ENCODE measurements at regions not wholly inside any gene's neighbourhood (a gene's known extent, or its start where the extent isn't known, plus 50 kb on each side); places are given as distances from the start of the nearest gene placed in this dataset.

DNA sequence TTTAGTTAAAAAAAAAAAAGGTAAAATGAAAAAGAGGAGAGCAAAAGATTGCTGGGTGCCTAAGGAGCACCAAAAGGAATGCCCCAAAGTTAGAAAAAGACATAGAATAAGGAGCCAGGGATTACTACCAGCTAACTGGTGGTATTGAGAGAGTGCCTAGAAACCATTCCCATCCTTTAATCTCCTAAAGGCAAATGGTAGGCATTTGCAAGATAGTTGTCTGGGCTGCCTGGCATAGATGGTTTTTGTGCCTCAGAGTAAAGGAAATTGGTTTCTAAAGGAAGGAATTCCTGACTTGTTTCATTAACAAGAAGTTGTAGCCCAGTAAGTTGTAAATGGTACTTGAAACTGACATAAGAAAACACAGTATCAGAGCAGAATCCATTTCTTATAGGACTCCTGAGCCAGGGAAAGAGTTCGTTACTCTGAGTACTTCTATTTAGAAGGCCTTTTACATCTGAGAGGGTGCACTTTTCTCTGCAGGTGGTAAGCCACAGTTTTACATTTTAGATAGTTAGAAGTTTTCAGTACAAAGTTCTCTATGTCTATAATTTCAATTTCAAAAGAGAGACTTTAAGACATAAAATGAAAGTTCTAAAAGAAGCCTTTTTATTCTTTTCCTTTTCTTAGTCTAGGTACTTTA is 92.6 kb downstream of the OLFM4 start:
- H3K9me2 ChIP-seq (replicated peaks; ENCODE audit: insufficient read depth) = no peaks in the 10 kb centered on the region
- H3K27ac ChIP-seq = no peak overlapping the region
- 81% methylated on average over 1 of the region's 1 CpG for WGBS (ENCODE audit: low lambda C conversion rate, missing lambda C conversion rate)
- no peak overlapping the region for H2AFZ ChIP-seq
- DNase-seq (ENCODE audit: low spot score) = no peak
- no peaks in the 10 kb centered on the region for H3K36me3 ChIP-seq (replicated peaks; ENCODE audit: insufficient read depth, low read depth)
- H3K4me3 ChIP-seq = no peak overlapping the region
- H4K20me1 ChIP-seq (ENCODE audit: insufficient read depth, poor library complexity, severe bottlenecking) = no peaks in the 10 kb centered on the region
- TF ChIP-seq EZH2 (IDR thresholded peaks at IDR 0.05; ENCODE audit: borderline replicate concordance) = no peak
- H3K79me2 ChIP-seq = no peaks in the 10 kb centered on the region
- H3K9me3 ChIP-seq (ENCODE audit: low read depth) = no peaks in the 10 kb centered on the region
- no peaks in the 10 kb centered on the region for H3K4me1 ChIP-seq (ENCODE audit: insufficient read depth)
- no peaks in the 10 kb centered on the region for H3K27me3 ChIP-seq
- no peak overlapping the region for H3K4me2 ChIP-seq

DNA sequence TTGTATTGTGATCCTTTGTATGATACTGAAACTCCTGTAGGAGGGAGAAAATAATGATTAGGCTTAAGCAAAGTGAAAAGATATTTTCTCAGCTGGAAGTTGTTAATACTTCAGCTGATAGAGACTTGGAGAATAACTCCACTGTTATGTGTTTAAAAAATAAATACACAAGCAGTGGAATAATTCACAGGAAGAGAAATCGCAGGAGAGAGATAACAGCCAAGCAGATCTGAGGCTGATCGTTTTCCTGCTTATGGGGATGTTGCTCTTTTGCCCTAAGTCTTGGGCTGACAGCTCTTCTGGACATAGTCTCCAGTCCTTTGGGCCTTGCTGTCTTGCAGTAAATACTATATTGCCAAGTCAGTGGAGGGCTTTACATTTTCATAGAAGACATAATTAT is 93.3 kb downstream of the OLFM4 start:
- Histone ChIP-seq H3K9me2 (replicated peaks; ENCODE audit: insufficient read depth) (no peaks in the 10 kb centered on the region), H4K20me1 (ENCODE audit: insufficient read depth, poor library complexity, severe bottlenecking) (no peaks in the 10 kb centered on the region), H3K27me3 (no peaks in the 10 kb centered on the region), H3K4me1 (ENCODE audit: insufficient read depth) (no peaks in the 10 kb centered on the region), H3K9me3 (ENCODE audit: low read depth) (no peaks in the 10 kb centered on the region), H3K4me3 (no peak overlapping the region), H3K4me2 (no peak overlapping the region), H3K79me2 (no peaks in the 10 kb centered on the region), H2AFZ (no peak overlapping the region), H3K27ac (no peak overlapping the region), H3K36me3 (replicated peaks; ENCODE audit: insufficient read depth, low read depth) (no peaks in the 10 kb centered on the region)
- TF ChIP-seq EZH2phosphoT487 (IDR thresholded peaks at IDR 0.05; ENCODE audit: low read depth, severe bottlenecking, unreplicated experiment) (no peak), EZH2 (IDR thresholded peaks at IDR 0.05; ENCODE audit: borderline replicate concordance) (no peak)
- TF ChIP-seq, protein P1, sequence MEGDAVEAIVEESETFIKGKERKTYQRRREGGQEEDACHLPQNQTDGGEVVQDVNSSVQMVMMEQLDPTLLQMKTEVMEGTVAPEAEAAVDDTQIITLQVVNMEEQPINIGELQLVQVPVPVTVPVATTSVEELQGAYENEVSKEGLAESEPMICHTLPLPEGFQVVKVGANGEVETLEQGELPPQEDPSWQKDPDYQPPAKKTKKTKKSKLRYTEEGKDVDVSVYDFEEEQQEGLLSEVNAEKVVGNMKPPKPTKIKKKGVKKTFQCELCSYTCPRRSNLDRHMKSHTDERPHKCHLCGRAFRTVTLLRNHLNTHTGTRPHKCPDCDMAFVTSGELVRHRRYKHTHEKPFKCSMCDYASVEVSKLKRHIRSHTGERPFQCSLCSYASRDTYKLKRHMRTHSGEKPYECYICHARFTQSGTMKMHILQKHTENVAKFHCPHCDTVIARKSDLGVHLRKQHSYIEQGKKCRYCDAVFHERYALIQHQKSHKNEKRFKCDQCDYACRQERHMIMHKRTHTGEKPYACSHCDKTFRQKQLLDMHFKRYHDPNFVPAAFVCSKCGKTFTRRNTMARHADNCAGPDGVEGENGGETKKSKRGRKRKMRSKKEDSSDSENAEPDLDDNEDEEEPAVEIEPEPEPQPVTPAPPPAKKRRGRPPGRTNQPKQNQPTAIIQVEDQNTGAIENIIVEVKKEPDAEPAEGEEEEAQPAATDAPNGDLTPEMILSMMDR (IDR thresholded peaks at IDR 0.05; ENCODE audit: poor library complexity) = no peak
- DNase-seq (ENCODE audit: low spot score) = no peak
- 22% methylated on average over 2 of the region's 2 CpGs for WGBS (ENCODE audit: low lambda C conversion rate, missing lambda C conversion rate)

DNA sequence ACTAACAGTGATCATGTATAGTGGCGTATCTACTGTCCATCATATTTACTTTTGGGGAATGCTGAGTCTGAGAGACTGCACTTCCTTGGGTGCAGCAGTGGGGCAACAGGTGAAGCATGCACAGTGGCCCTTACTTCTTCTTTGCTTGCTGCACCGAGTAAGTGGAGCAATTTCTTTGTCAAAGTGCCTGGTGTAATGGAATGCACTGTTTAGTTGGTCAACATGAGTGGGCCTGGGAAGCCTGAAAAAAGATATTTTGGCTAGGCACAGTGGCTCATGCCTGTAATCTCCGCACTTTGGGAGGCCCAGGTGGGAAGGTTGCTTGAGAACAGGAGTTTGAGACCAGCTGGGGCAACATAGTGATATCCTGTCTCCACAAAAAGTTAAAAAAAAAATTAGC is 94.9 kb downstream of the OLFM4 start:
- no peak for DNase-seq (ENCODE audit: low spot score)
- H3K79me2 ChIP-seq = no peaks in the 10 kb centered on the region
- no peak overlapping the region for H2AFZ ChIP-seq
- 80% methylated on average over 3 of the region's 3 CpGs for WGBS (ENCODE audit: low lambda C conversion rate, missing lambda C conversion rate)
- no peaks in the 10 kb centered on the region for H3K27me3 ChIP-seq
- no peaks in the 10 kb centered on the region for H4K20me1 ChIP-seq (ENCODE audit: insufficient read depth, poor library complexity, severe bottlenecking)
- H3K27ac ChIP-seq = no peak overlapping the region
- no peak overlapping the region for H3K4me3 ChIP-seq
- no peaks in the 10 kb centered on the region for H3K36me3 ChIP-seq (replicated peaks; ENCODE audit: insufficient read depth, low read depth)
- no peaks in the 10 kb centered on the region for H3K9me2 ChIP-seq (replicated peaks; ENCODE audit: insufficient read depth)
- H3K4me2 ChIP-seq = no peak overlapping the region
- H3K4me1 ChIP-seq (ENCODE audit: insufficient read depth) = no peaks in the 10 kb centered on the region
- no peaks in the 10 kb centered on the region for H3K9me3 ChIP-seq (ENCODE audit: low read depth)
- TF ChIP-seq, protein P1 (IDR thresholded peaks at IDR 0.05; ENCODE audit: poor library complexity) = no peak
- no peak for TF ChIP-seq EZH2 (IDR thresholded peaks at IDR 0.05; ENCODE audit: borderline replicate concordance)
- TF ChIP-seq EZH2phosphoT487 (IDR thresholded peaks at IDR 0.05; ENCODE audit: low read depth, severe bottlenecking, unreplicated experiment) = no peak

DNA sequence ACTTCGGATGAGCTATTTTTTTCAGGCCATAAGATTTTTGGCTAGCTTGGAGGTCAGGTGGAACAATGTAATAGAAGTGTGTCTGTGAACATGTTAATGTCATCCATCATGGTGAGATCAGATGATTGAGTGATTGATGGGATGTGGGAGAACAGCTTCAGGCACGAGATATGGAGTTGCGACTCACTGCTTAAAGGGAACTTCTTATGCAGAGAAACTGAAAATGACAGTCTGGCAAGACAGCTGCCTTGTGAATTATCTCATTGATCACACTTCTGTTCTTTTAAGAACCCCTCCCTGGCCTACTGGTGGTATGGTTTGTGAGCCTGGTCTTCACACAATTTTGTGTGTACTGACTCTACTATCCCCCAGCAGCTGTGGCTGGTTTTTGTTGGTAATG is 96.0 kb downstream of the OLFM4 start:
- no peak overlapping the region for H3K27ac ChIP-seq
- no peaks in the 10 kb centered on the region for H3K9me2 ChIP-seq (replicated peaks; ENCODE audit: insufficient read depth)
- no peaks in the 10 kb centered on the region for H3K36me3 ChIP-seq (replicated peaks; ENCODE audit: insufficient read depth, low read depth)
- no peaks in the 10 kb centered on the region for H3K27me3 ChIP-seq
- 83% methylated on average over 3 of the region's 3 CpGs for whole genome bisulfite sequencing (ENCODE audit: low lambda C conversion rate, missing lambda C conversion rate)
- H3K4me1 ChIP-seq (ENCODE audit: insufficient read depth) = no peaks in the 10 kb centered on the region
- no peak for DNase-seq (ENCODE audit: low spot score)
- H3K4me3 ChIP-seq = no peak overlapping the region
- no peaks in the 10 kb centered on the region for H3K79me2 ChIP-seq
- no peaks in the 10 kb centered on the region for H3K9me3 ChIP-seq (ENCODE audit: low read depth)
- no peak overlapping the region for H2AFZ ChIP-seq
- TF ChIP-seq EZH2 (IDR thresholded peaks at IDR 0.05; ENCODE audit: borderline replicate concordance) (no peak), EZH2phosphoT487 (IDR thresholded peaks at IDR 0.05; ENCODE audit: low read depth, severe bottlenecking, unreplicated experiment) (no peak)
- TF ChIP-seq, protein P1 (IDR thresholded peaks at IDR 0.05; ENCODE audit: poor library complexity) = no peak
- H4K20me1 ChIP-seq (ENCODE audit: insufficient read depth, poor library complexity, severe bottlenecking) = no peaks in the 10 kb centered on the region
- H3K4me2 ChIP-seq = no peak overlapping the region
